OCI-LY3 (cell line): ENCODE measurements at regions not wholly inside any gene's neighbourhood (a gene's known extent, or its start where the extent isn't known, plus 50 kb on each side); places are given as distances from the start of the nearest gene placed in this dataset.

Experiments
- H2AFZ ChIP-seq: fragments of 200-600, 300-600 bp; shearing (Covaris generic); 2 replicates; pipeline ENCODE4 v1.6.0; 2014; ENCODE audit warnings: antibody characterized with exemption, low read depth, low read length
- H3K27ac ChIP-seq: fragments of 200-600, 300-600 bp; sonication (generic); 2 replicates; pipeline ENCODE4 v1.5.1; 2014; ENCODE audit warnings: mild to moderate bottlenecking, low read length, moderate library complexity, mixed read lengths
- H3K27me3 ChIP-seq: fragments of 200-600, 300-600 bp; sonication (generic); 2 replicates; pipeline ENCODE4 v1.6.1; 2014; ENCODE audit warnings: low read depth, low read length, mixed read lengths
- H3K36me3 ChIP-seq: fragments of 200-600, 300-600 bp; sonication (generic); replicated peaks from 2 replicates; pipeline ENCODE3; 2014; ENCODE audit warnings: low read depth, low read length, mixed read lengths
- H3K4me1 ChIP-seq: fragments of 300-600, 200-600 bp; sonication (generic); 2 replicates; pipeline ENCODE4 v1.6.1; 2014; ENCODE audit warnings: low read length, mixed read lengths
- H3K4me2 ChIP-seq: fragments of 200-600, 300-600 bp; sonication (generic); 2 replicates; pipeline ENCODE4 v1.6.1; 2014; ENCODE audit warnings: low read length, mixed read lengths
- H3K4me3 ChIP-seq: fragments of 300-600, 200-600 bp; sonication (generic); 2 replicates; pipeline ENCODE4 v1.5.1; 2014; ENCODE audit warnings: antibody characterized with exemption, mild to moderate bottlenecking, low read length, moderate library complexity
- H3K79me2 ChIP-seq: fragments of 300-600, 200-600 bp; shearing (Covaris generic); 2 replicates; pipeline ENCODE4 v1.6.1; 2014; ENCODE audit warnings: mild to moderate bottlenecking, low read length, mixed read lengths
- H3K9ac ChIP-seq: fragments of 300-600, 200-600 bp; shearing (Covaris generic); 2 replicates; pipeline ENCODE4 v1.6.0; 2014; ENCODE audit warnings: mild to moderate bottlenecking, low read length, moderate library complexity
- H3K9me3 ChIP-seq: fragments of 200-600, 300-600 bp; shearing (Covaris generic); 2 replicates; pipeline ENCODE4 v1.6.1; 2014; ENCODE audit warnings: low read length, mixed read lengths; ENCODE audit not compliant: insufficient read depth
- H4K20me1 ChIP-seq: fragments of 200-600, 300-600 bp; sonication (generic); 2 replicates; pipeline ENCODE4 v1.6.1; 2016; ENCODE audit warnings: low read length, mixed read lengths; ENCODE audit not compliant: insufficient read depth
- CTCF ChIP-seq: fragments of 200-600, 300-600 bp; sonication (generic); IDR thresholded peaks from 2 replicates; pipeline ENCODE4 v1.5.1; 2014; ENCODE audit warnings: antibody characterized with exemption, low read length, low read depth
- EZH2phosphoT487 ChIP-seq: fragments of 200-600 bp; shearing (Covaris generic); IDR thresholded peaks from 2 replicates; pipeline ENCODE4 v1.6.1; 2018; ENCODE audit warnings: antibody characterized with exemption, mixed run types, low read depth

- no peak for TF ChIP-seq CTCF
- no peak for TF ChIP-seq EZH2phosphoT487
- Histone ChIP-seq H3K79me2 (no peaks in the 10 kb centered on the region), H4K20me1 (no peaks in the 10 kb centered on the region), H2AFZ (no peak overlapping the region), H3K9ac (no peak overlapping the region), H3K4me2 (no peak overlapping the region), H3K36me3 (no peaks in the 10 kb centered on the region), H3K27me3 (no peaks in the 10 kb centered on the region), H3K4me3 (no peak overlapping the region), H3K4me1 (no peaks in the 10 kb centered on the region), H3K9me3 (no peaks in the 10 kb centered on the region), H3K27ac (no peak overlapping the region)
Measured at GRCh38 chr9:80400624-80401230, 829.0 kb downstream of the TLE4 start.

- H3K4me1 ChIP-seq = no peaks in the 10 kb centered on the region
Measured at GRCh38 chr9:80399606-80400005, 827.8 kb downstream of the TLE4 start.

GRCh38 chr9:80387828-80388227 lies 816.1 kb downstream of the TLE4 start:
- H3K9ac ChIP-seq = no peak overlapping the region
- H3K27me3 ChIP-seq = no peaks in the 10 kb centered on the region
- H3K27ac ChIP-seq = no peak overlapping the region
- no peaks in the 10 kb centered on the region for H3K79me2 ChIP-seq
- H2AFZ ChIP-seq = no peak overlapping the region
- H4K20me1 ChIP-seq = no peaks in the 10 kb centered on the region
- H3K4me1 ChIP-seq = no peaks in the 10 kb centered on the region
- TF ChIP-seq EZH2phosphoT487 (no peak), CTCF (no peak)
- no peaks in the 10 kb centered on the region for H3K36me3 ChIP-seq
- no peak overlapping the region for H3K4me2 ChIP-seq
- no peaks in the 10 kb centered on the region for H3K9me3 ChIP-seq
- H3K4me3 ChIP-seq = no peak overlapping the region

More at GRCh38 chr9:80399606-80400005, 827.8 kb downstream of the TLE4 start:
- Histone ChIP-seq H3K79me2 (no peaks in the 10 kb centered on the region), H3K27ac (no peak overlapping the region), H2AFZ (no peak overlapping the region), H3K27me3 (no peaks in the 10 kb centered on the region), H4K20me1 (no peaks in the 10 kb centered on the region), H3K9me3 (no peaks in the 10 kb centered on the region), H3K4me2 (no peak overlapping the region), H3K4me3 (no peak overlapping the region), H3K36me3 (no peaks in the 10 kb centered on the region), H3K9ac (no peak overlapping the region)
- TF ChIP-seq EZH2phosphoT487 = no peak
- no peak for TF ChIP-seq CTCF

GRCh38 chr9:80385246-80385645 lies 813.5 kb downstream of the TLE4 start:
- Histone ChIP-seq H2AFZ (no peak overlapping the region), H3K9ac (no peak overlapping the region), H3K4me1 (no peaks in the 10 kb centered on the region), H3K4me2 (no peak overlapping the region), H3K36me3 (no peaks in the 10 kb centered on the region), H4K20me1 (no peaks in the 10 kb centered on the region), H3K27ac (no peak overlapping the region), H3K4me3 (no peak overlapping the region), H3K79me2 (no peaks in the 10 kb centered on the region), H3K9me3 (no peaks in the 10 kb centered on the region), H3K27me3 (no peaks in the 10 kb centered on the region)
- no peak for TF ChIP-seq EZH2phosphoT487
- TF ChIP-seq CTCF = no peak
